ENCODE measurements at regions not wholly inside any gene's neighbourhood (a gene's known extent, or its start where the extent isn't known, plus 50 kb on each side); places are given as distances from the start of the nearest gene placed in this dataset.
A peak's percentile ranks its signal among the peaks of the same experiment; 100 is the strongest.
"Not testable (repeated sequence)": the region's sequence is repeated elsewhere in the genome, so short reads cannot be mapped to it uniquely, and the experiment has no call there.

DNA sequence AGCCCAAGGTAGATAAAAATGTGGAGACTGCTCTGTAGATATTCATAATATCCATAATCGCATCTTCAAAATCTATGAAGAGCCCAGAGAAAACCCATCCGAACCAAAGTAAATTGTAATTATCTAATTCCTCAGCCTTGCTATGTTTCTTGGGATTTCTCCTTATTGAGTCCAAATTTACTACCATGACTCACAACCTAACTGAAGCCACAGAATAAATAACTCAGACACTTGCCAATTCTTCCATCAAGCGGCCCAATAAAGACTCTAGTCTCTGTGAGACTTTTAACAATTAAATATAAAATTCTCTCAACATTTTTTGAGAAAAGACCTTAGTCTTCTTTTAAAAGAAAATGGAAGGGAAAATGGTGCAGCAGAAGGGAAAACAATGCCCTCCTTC, 409.8 kb downstream of the DAD1 start:
- 81 to 92% (median 89%) methylated on average over 3 of the region's 3 CpGs for WGBS, 3 donors
- Histone ChIP-seq H3K9me3 (ENCODE audit: control insufficient read depth in 2 of 2, insufficient read depth in 1 of 2, low read depth in 1 of 2, low read length in 1 of 2) (no peaks in the 10 kb centered on the region), H3K36me3 (ENCODE audit: control insufficient read depth in 3 of 3, insufficient read depth in 2 of 3, low read depth in 1 of 3, low read length in 3 of 3) (no peaks in the 10 kb centered on the region), H3K4me3 (ENCODE audit: low read depth in 1 of 3, low read length in 3 of 3) (no peak overlapping the region), H3K4me1 (ENCODE audit: control insufficient read depth in 3 of 3, insufficient read depth in 2 of 3, low read depth in 1 of 3, low read length in 2 of 3) (peaks cover under 1 to 20% (median 4%) of the 10 kb centered on the region in 3 donors), H3K27ac (ENCODE audit: low read depth in 1 of 3, low read length in 2 of 3) (no peak overlapping the region), H3K27me3 (ENCODE audit: control insufficient read depth in 3 of 3, insufficient read depth in 3 of 3, low read length in 3 of 3) (no peaks in the 10 kb centered on the region)
- FAIRE-seq (no peak), DNase-seq (no peak)

- Histone ChIP-seq H3K9me3 (ENCODE audit: control insufficient read depth in 2 of 2, insufficient read depth in 1 of 2, low read depth in 1 of 2, low read length in 1 of 2) (peaks cover 0 to 2% of the 10 kb centered on the region in 2 donors), H3K4me3 (ENCODE audit: low read depth in 1 of 3, low read length in 3 of 3) (no peak overlapping the region), H3K4me1 (ENCODE audit: control insufficient read depth in 3 of 3, insufficient read depth in 2 of 3, low read depth in 1 of 3, low read length in 2 of 3) (peaks cover under 1 to 28% (median 5%) of the 10 kb centered on the region in 3 donors), H3K36me3 (ENCODE audit: control insufficient read depth in 3 of 3, insufficient read depth in 2 of 3, low read depth in 1 of 3, low read length in 3 of 3) (no peaks in the 10 kb centered on the region), H3K27me3 (ENCODE audit: control insufficient read depth in 3 of 3, insufficient read depth in 3 of 3, low read length in 3 of 3) (no peaks in the 10 kb centered on the region), H3K27ac (ENCODE audit: low read depth in 1 of 3, low read length in 2 of 3) (no peak overlapping the region)
- FAIRE-seq (no peak), DNase-seq (no peak)
- WGBS, 3 donors: 77 to 100% (median 94%) methylated on average over 2 of the region's 2 CpGs
Observed at GRCh38 chr14:22178333-22178839, 410.6 kb downstream of the DAD1 start.

DNA sequence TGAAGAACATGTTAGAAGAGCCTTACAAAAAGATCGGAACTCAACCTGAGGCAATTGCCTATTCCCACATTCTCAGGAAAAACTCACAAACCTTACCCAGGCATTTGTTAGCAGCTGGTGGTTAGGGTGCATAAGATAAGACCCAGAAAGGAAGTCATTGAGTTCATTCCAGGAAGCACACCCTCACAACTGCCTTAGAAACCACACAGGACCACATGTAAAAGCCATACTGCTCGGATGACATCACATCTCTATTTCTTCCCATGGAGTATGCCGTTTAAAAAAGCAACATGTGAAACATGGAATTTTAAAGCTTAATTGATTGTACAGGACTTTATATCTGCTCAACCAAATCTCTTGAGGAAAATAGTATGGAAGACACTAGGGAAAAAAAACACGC, 411.2 kb downstream of the DAD1 start:
- Histone ChIP-seq H3K4me1 (ENCODE audit: control insufficient read depth in 3 of 3, insufficient read depth in 2 of 3, low read depth in 1 of 3, low read length in 2 of 3) (peaks cover 3 to 33% (median 5%) of the 10 kb centered on the region in 3 donors), H3K9me3 (ENCODE audit: control insufficient read depth in 2 of 2, insufficient read depth in 1 of 2, low read depth in 1 of 2, low read length in 1 of 2) (peaks cover 0 to 4% of the 10 kb centered on the region in 2 donors), H3K27me3 (ENCODE audit: control insufficient read depth in 3 of 3, insufficient read depth in 3 of 3, low read length in 3 of 3) (no peaks in the 10 kb centered on the region), H3K27ac (ENCODE audit: low read depth in 1 of 3, low read length in 2 of 3) (no peak overlapping the region), H3K36me3 (ENCODE audit: control insufficient read depth in 3 of 3, insufficient read depth in 2 of 3, low read depth in 1 of 3, low read length in 3 of 3) (no peaks in the 10 kb centered on the region), H3K4me3 (ENCODE audit: low read depth in 1 of 3, low read length in 3 of 3) (no peak overlapping the region)
- FAIRE-seq (no peak), DNase-seq (no peak)
- WGBS, 3 donors: 57 to 88% (median 75%) methylated on average over 4 of the region's 4 CpGs

DNA sequence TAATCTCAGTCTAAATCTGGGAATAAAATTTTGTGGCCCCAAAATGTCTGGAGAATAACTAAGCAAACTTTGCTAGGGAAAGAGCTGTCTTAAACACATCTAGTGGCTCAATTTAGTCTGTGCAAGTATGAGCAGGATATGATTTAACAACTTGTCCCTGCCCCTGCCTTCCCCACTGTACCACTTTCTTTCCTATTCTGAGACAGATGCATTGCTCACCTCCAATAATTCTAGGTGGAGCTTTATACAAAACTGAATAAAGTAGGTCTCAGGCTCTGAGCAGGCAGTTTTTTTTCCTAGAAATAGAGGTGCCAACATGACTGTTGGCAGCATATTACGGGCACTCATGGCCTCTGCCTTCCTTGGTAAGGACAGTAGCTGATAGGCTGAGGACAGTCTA, 412.1 kb downstream of the DAD1 start:
- H3K9me3 ChIP-seq (ENCODE audit: control insufficient read depth in 2 of 2, insufficient read depth in 1 of 2, low read depth in 1 of 2, low read length in 1 of 2): peaks cover 0 to 4% of the 10 kb centered on the region in 2 donors
- no peak for FAIRE-seq
- 68 to 83% (median 76%) methylated on average over 1 of the region's 1 CpG for WGBS, 3 donors
- H3K4me1 ChIP-seq (ENCODE audit: control insufficient read depth in 3 of 3, insufficient read depth in 2 of 3, low read depth in 1 of 3, low read length in 2 of 3): peaks cover 5 to 41% (median 6%) of the 10 kb centered on the region in 3 donors
- H3K36me3 ChIP-seq (ENCODE audit: control insufficient read depth in 3 of 3, insufficient read depth in 2 of 3, low read depth in 1 of 3, low read length in 3 of 3): no peaks in the 10 kb centered on the region
- no peak overlapping the region for H3K4me3 ChIP-seq (ENCODE audit: low read depth in 1 of 3, low read length in 3 of 3)
- DNase-seq: no peak
- H3K27me3 ChIP-seq (ENCODE audit: control insufficient read depth in 3 of 3, insufficient read depth in 3 of 3, low read length in 3 of 3): no peaks in the 10 kb centered on the region
- no peak overlapping the region for H3K27ac ChIP-seq (ENCODE audit: low read depth in 1 of 3, low read length in 2 of 3)

DNA sequence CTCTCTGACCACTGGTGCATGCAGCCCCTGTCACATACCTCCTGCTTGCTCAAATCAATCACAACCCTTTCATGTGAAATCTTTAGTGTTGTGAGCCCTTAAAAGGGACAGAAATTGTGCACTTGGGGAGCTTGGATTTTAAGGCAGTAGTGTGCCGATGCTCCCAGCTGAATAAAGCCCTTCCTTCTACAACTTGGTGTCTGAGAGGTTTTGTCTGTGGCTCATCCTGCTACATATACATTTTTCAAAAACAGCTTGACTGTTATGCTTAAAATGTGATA, 413.8 kb downstream of the DAD1 start:
- not testable (repeated sequence) for H3K9me3 ChIP-seq (ENCODE audit: control insufficient read depth in 2 of 2, insufficient read depth in 1 of 2, low read depth in 1 of 2, low read length in 1 of 2); H3K4me3 ChIP-seq (ENCODE audit: low read depth in 1 of 3, low read length in 3 of 3); FAIRE-seq; H3K36me3 ChIP-seq (ENCODE audit: control insufficient read depth in 3 of 3, insufficient read depth in 2 of 3, low read depth in 1 of 3, low read length in 3 of 3); DNase-seq; H3K27me3 ChIP-seq (ENCODE audit: control insufficient read depth in 3 of 3, insufficient read depth in 3 of 3, low read length in 3 of 3)
- WGBS, 3 donors: 6 to 46% (median 33%) methylated on average over 1 of the region's 1 CpG
- peak overlapping the region in 2 of 3 donors; percentile 67 to 75 for H3K27ac ChIP-seq (ENCODE audit: low read depth in 1 of 3, low read length in 2 of 3)
- peaks cover 5 to 49% (median 6%) of the 10 kb centered on the region in 3 donors for H3K4me1 ChIP-seq (ENCODE audit: control insufficient read depth in 3 of 3, insufficient read depth in 2 of 3, low read depth in 1 of 3, low read length in 2 of 3)

GRCh38 chr14:22174412-22175277, 414.4 kb downstream of the DAD1 start:
- Histone ChIP-seq H3K27me3 (ENCODE audit: control insufficient read depth in 3 of 3, insufficient read depth in 3 of 3, low read length in 3 of 3) (no peaks in the 10 kb centered on the region), H3K9me3 (ENCODE audit: control insufficient read depth in 2 of 2, insufficient read depth in 1 of 2, low read depth in 1 of 2, low read length in 1 of 2) (peaks cover 0 to 4% of the 10 kb centered on the region in 2 donors), H3K36me3 (ENCODE audit: control insufficient read depth in 3 of 3, insufficient read depth in 2 of 3, low read depth in 1 of 3, low read length in 3 of 3) (no peaks in the 10 kb centered on the region), H3K27ac (ENCODE audit: low read depth in 1 of 3, low read length in 2 of 3) (peak overlapping the region; percentile 3 to 75 (median 67)), H3K4me3 (ENCODE audit: low read depth in 1 of 3, low read length in 3 of 3) (no peak overlapping the region), H3K4me1 (ENCODE audit: control insufficient read depth in 3 of 3, insufficient read depth in 2 of 3, low read depth in 1 of 3, low read length in 2 of 3) (peaks cover 5 to 49% (median 6%) of the 10 kb centered on the region in 3 donors)
- FAIRE-seq (no peak), DNase-seq (peak; percentile 84 to 86)
- 15 to 63% (median 23%) methylated on average over 8 of the region's 8 CpGs for WGBS, 3 donors

GRCh38 chr14:22168092-22168955, 420.7 kb downstream of the DAD1 start:
- 88 to 90% (median 88%) methylated on average over 8 of the region's 8 CpGs for WGBS, 3 donors
- no peak overlapping the region for H3K27ac ChIP-seq (ENCODE audit: low read depth in 1 of 3, low read length in 2 of 3)
- H3K9me3 ChIP-seq (ENCODE audit: control insufficient read depth in 2 of 2, insufficient read depth in 1 of 2, low read depth in 1 of 2, low read length in 1 of 2): peaks cover 0 to 2% of the 10 kb centered on the region in 2 donors
- no peak for DNase-seq
- H3K4me1 ChIP-seq (ENCODE audit: control insufficient read depth in 3 of 3, insufficient read depth in 2 of 3, low read depth in 1 of 3, low read length in 2 of 3): peaks cover 0 to 23% (median 5%) of the 10 kb centered on the region in 3 donors
- H3K4me3 ChIP-seq (ENCODE audit: low read depth in 1 of 3, low read length in 3 of 3): no peak overlapping the region
- no peaks in the 10 kb centered on the region for H3K36me3 ChIP-seq (ENCODE audit: control insufficient read depth in 3 of 3, insufficient read depth in 2 of 3, low read depth in 1 of 3, low read length in 3 of 3)
- H3K27me3 ChIP-seq (ENCODE audit: control insufficient read depth in 3 of 3, insufficient read depth in 3 of 3, low read length in 3 of 3): no peaks in the 10 kb centered on the region
- no peak for FAIRE-seq

DNA sequence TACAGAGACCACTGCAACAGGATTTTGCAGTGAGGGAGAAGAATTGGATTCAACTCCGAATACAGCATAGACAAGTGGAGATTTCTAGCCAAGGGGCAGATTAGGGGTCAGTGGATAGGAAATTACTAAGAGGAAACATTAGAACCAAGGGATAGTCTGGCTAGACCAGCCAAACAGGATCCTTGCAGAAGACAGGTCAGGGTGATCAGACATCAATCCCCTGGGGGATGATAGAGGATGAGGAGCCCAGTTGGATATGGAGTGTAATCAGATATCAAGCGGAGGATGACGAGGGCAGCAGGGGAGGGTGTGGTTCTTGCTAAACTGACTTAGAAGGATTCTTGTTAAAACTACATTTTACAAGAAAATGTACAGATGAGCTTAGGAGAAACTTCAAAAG, 424.4 kb downstream of the DAD1 start:
- no peak for FAIRE-seq
- Histone ChIP-seq H3K4me3 (ENCODE audit: low read depth in 1 of 3, low read length in 3 of 3) (no peak overlapping the region), H3K27me3 (ENCODE audit: control insufficient read depth in 3 of 3, insufficient read depth in 3 of 3, low read length in 3 of 3) (no peaks in the 10 kb centered on the region), H3K27ac (ENCODE audit: low read depth in 1 of 3, low read length in 2 of 3) (no peak overlapping the region), H3K9me3 (ENCODE audit: control insufficient read depth in 2 of 2, insufficient read depth in 1 of 2, low read depth in 1 of 2, low read length in 1 of 2) (no peaks in the 10 kb centered on the region), H3K36me3 (ENCODE audit: control insufficient read depth in 3 of 3, insufficient read depth in 2 of 3, low read depth in 1 of 3, low read length in 3 of 3) (no peaks in the 10 kb centered on the region), H3K4me1 (ENCODE audit: control insufficient read depth in 3 of 3, insufficient read depth in 2 of 3, low read depth in 1 of 3, low read length in 2 of 3) (peaks cover 0 to 14% (median 4%) of the 10 kb centered on the region in 3 donors)
- 67 to 83% (median 78%) methylated on average over 3 of the region's 3 CpGs for WGBS, 3 donors
- DNase-seq: no peak
